ENCODE measurements at regions not wholly inside any gene's neighbourhood (a gene's known extent, or its start where the extent isn't known, plus 50 kb on each side); places are given as distances from the start of the nearest gene placed in this dataset.

GRCh38 chr17:33560165-33560564 lies 267.1 kb upstream of the ASIC2 start (continued):
- TF ChIP-seq REST (IDR thresholded peaks at IDR 0.05; ENCODE audit: borderline replicate concordance in 1 of 2, low read depth in 1 of 2, low read length in 2 of 2): no peak
- TF ChIP-seq ZFX (CRISPR knock-in tag; IDR thresholded peaks at IDR 0.05; ENCODE audit: low read depth): no peak
- TF ChIP-seq ZFP37 (CRISPR knock-in tag; IDR thresholded peaks at IDR 0.05; ENCODE audit: borderline replicate concordance): no peak
- TF ChIP-seq ZSCAN25 (CRISPR knock-in tag; IDR thresholded peaks at IDR 0.05): no peak
- TF ChIP-seq ATM (IDR thresholded peaks at IDR 0.05; ENCODE audit: borderline replicate concordance): no peak

GRCh38 chr17:33560871-33561270 lies 267.8 kb upstream of the ASIC2 start:
- Histone ChIP-seq H2AFZ (ENCODE audit: low read length) (no peak overlapping the region), H3K9me3 (ENCODE audit: low read length) (peaks cover 32% of the 10 kb centered on the region), H3K27ac (ENCODE audit: extremely low read length, insufficient read depth, low read length) (no peak overlapping the region), H3K4me3 (replicated peaks in 1 of 3; ENCODE audit: insufficient read depth in 1 of 3, low read depth in 2 of 3, low read length in 3 of 3) (no peak overlapping the region), H4K20me1 (ENCODE audit: insufficient read depth, low read length) (no peaks in the 10 kb centered on the region), H3K9ac (ENCODE audit: insufficient read depth, low read depth, low read length) (no peak overlapping the region), H3K36me3 (replicated peaks in 1 of 2; ENCODE audit: control insufficient read depth in 1 of 2, insufficient read depth in 2 of 2, low read length in 2 of 2) (no peaks in the 10 kb centered on the region), H3K27me3 (ENCODE audit: control insufficient read depth in 1 of 2, insufficient read depth in 2 of 2, low read length in 2 of 2) (no peaks in the 10 kb centered on the region), H3K79me2 (ENCODE audit: insufficient read depth, low read length) (no peaks in the 10 kb centered on the region), H3K4me2 (ENCODE audit: low read depth, low read length) (no peak overlapping the region), H3K4me1 (ENCODE audit: insufficient read depth, low read length) (no peaks in the 10 kb centered on the region)
- ChIA-PET CTCF (ENCODE audit: low intra/inter-chr PET ratio, low total read pairs) (no interaction called here), POLR2A (no interaction called here)
- TF ChIP-seq NR1H2 (CRISPR knock-in tag; IDR thresholded peaks at IDR 0.05; ENCODE audit: borderline replicate concordance, low read depth) (no peak), SMYD3 (CRISPR knock-in tag; IDR thresholded peaks at IDR 0.05) (no peak)
- BruUV-seq (replicated peaks): no TSS peak
- in situ Hi-C loops (cut with HindIII; ENCODE audit: extremely low pct_ligation_motif_present, low pct_unique_long_range_greater_than_20kb): no loop called here
- 0% methylated on average over 3 of the region's 3 CpGs for WGBS (ENCODE audit: low lambda C conversion rate)
- no peak for ATAC-seq
- no peak for DNase-seq (ENCODE audit: low spot score)
- intact Hi-C loops (cut with micrococcal nuclease; ENCODE audit: unreplicated experiment): no loop called here
- FAIRE-seq: no peak

All from HepG2 (cell line).